Subcutaneous abdominal adipose tissue (tissue), 5 donors: ENCODE measurements at regions not wholly inside any gene's neighbourhood (a gene's known extent, or its start where the extent isn't known, plus 50 kb on each side); places are given as distances from the start of the nearest gene placed in this dataset.

Experiments
- H3K27ac ChIP-seq: one replicate; pipeline ENCODE4 v1.7.0; 2013; ENCODE audit warnings: low read depth, mild to moderate bottlenecking, inconsistent platforms, low read length, moderate library complexity
- H3K27me3 ChIP-seq, 5 donors: one replicate each; pipeline ENCODE4 v1.7.0; 2013; ENCODE audit warnings: low read length in 5 of 5, inconsistent platforms in 1 of 5; ENCODE audit not compliant: control insufficient read depth in 5 of 5, insufficient read depth in 4 of 5
- H3K36me3 ChIP-seq, 5 donors: one replicate each; pipeline ENCODE4 v1.7.0; 2013; ENCODE audit warnings: low read length in 5 of 5; ENCODE audit not compliant: control insufficient read depth in 5 of 5, insufficient read depth in 5 of 5
- H3K4me1 ChIP-seq, 5 donors: one replicate each; pipeline ENCODE4 v1.7.0; 2013; ENCODE audit warnings: low read length in 5 of 5, mild to moderate bottlenecking in 3 of 5, moderate library complexity in 1 of 5; ENCODE audit not compliant: control insufficient read depth in 5 of 5, insufficient read depth in 5 of 5
- H3K4me3 ChIP-seq, 5 donors: one replicate each; pipeline ENCODE4 v1.7.0; 2013; ENCODE audit warnings: low read length in 5 of 5, low read depth in 1 of 5
- H3K9ac ChIP-seq, 5 donors: one replicate each; pipeline ENCODE4 v1.7.0; 2013; ENCODE audit warnings: low read length in 5 of 5, mild to moderate bottlenecking in 4 of 5, moderate library complexity in 3 of 5
- H3K9me3 ChIP-seq, 5 donors: one replicate each; pipeline ENCODE4 v1.7.0; 2013; ENCODE audit warnings: low read length in 5 of 5; ENCODE audit not compliant: control insufficient read depth in 5 of 5
- donor health status: healthy.
- donor health status: healthy.
- donor health status: healthy.
- donor health status: healthy.
- donor health status: healthy.

- Histone ChIP-seq H3K36me3 (no peaks in the 10 kb centered on the region), H3K27me3 (peaks cover 2 to 16% (median 12%) of the 10 kb centered on the region in 5 donors), H3K9me3 (no peaks in the 10 kb centered on the region), H3K27ac (no peak overlapping the region), H3K4me3 (no peak overlapping the region), H3K9ac (no peak overlapping the region), H3K4me1 (no peaks in the 10 kb centered on the region)
Observed at GRCh38 chr19:32253683-32254508, 91.5 kb upstream of the ZNF507 start.

- Histone ChIP-seq H3K4me3 (no peak overlapping the region), H3K9me3 (no peaks in the 10 kb centered on the region), H3K4me1 (no peaks in the 10 kb centered on the region), H3K27ac (no peak overlapping the region), H3K27me3 (peaks cover 0 to 16% (median 12%) of the 10 kb centered on the region in 5 donors), H3K36me3 (no peaks in the 10 kb centered on the region), H3K9ac (no peak overlapping the region)
Observed at GRCh38 chr19:32254509-32254890, 90.9 kb upstream of the ZNF507 start.

- H3K27ac ChIP-seq = no peak overlapping the region
- H3K36me3 ChIP-seq = no peaks in the 10 kb centered on the region
- no peak overlapping the region for H3K4me3 ChIP-seq
- H3K27me3 ChIP-seq = peaks cover 0 to 16% (median 12%) of the 10 kb centered on the region in 5 donors
- H3K9me3 ChIP-seq = no peaks in the 10 kb centered on the region
- no peaks in the 10 kb centered on the region for H3K4me1 ChIP-seq
- no peak overlapping the region for H3K9ac ChIP-seq
Observed at GRCh38 chr19:32255536-32256295, 89.7 kb upstream of the ZNF507 start.

- Histone ChIP-seq H3K27me3 (peaks cover 0 to 16% (median 12%) of the 10 kb centered on the region in 5 donors), H3K9ac (no peak overlapping the region), H3K9me3 (no peaks in the 10 kb centered on the region), H3K27ac (no peak overlapping the region), H3K4me1 (no peaks in the 10 kb centered on the region), H3K36me3 (no peaks in the 10 kb centered on the region), H3K4me3 (no peak overlapping the region)
Observed at GRCh38 chr19:32256341-32256975, 89.0 kb upstream of the ZNF507 start.

- H3K9me3 ChIP-seq = no peaks in the 10 kb centered on the region
- H3K4me3 ChIP-seq = no peak overlapping the region
- H3K9ac ChIP-seq = no peak overlapping the region
- H3K27ac ChIP-seq = no peak overlapping the region
- H3K4me1 ChIP-seq = peaks cover 0 to 6% (median 0%) of the 10 kb centered on the region in 5 donors
- H3K27me3 ChIP-seq = peaks cover 0 to 16% (median 12%) of the 10 kb centered on the region in 5 donors
- H3K36me3 ChIP-seq = no peaks in the 10 kb centered on the region
Observed at GRCh38 chr19:32257326-32258073, 87.9 kb upstream of the ZNF507 start.

- no peak overlapping the region for H3K4me3 ChIP-seq
- H3K36me3 ChIP-seq = no peaks in the 10 kb centered on the region
- peaks cover 0 to 8% (median 0%) of the 10 kb centered on the region in 5 donors for H3K4me1 ChIP-seq
- H3K9ac ChIP-seq = no peak overlapping the region
- H3K27me3 ChIP-seq = peaks cover 0 to 16% (median 12%) of the 10 kb centered on the region in 5 donors
- no peak overlapping the region for H3K27ac ChIP-seq
- H3K9me3 ChIP-seq = no peaks in the 10 kb centered on the region
Observed at GRCh38 chr19:32258167-32258566, 87.2 kb upstream of the ZNF507 start.

- no peak overlapping the region for H3K27ac ChIP-seq
- no peaks in the 10 kb centered on the region for H3K27me3 ChIP-seq
- peaks cover 0 to 13% (median 2%) of the 10 kb centered on the region in 5 donors for H3K4me1 ChIP-seq
- no peak overlapping the region for H3K9ac ChIP-seq
- no peaks in the 10 kb centered on the region for H3K9me3 ChIP-seq
- H3K36me3 ChIP-seq = no peaks in the 10 kb centered on the region
- no peak overlapping the region for H3K4me3 ChIP-seq
Observed at GRCh38 chr19:32264568-32264967, 80.8 kb upstream of the ZNF507 start.

GRCh38 chr19:32265995-32266394, 79.4 kb upstream of the ZNF507 start:
- no peak overlapping the region for H3K4me3 ChIP-seq
- no peaks in the 10 kb centered on the region for H3K36me3 ChIP-seq
- H3K27me3 ChIP-seq = peaks cover 0 to 5% (median 3%) of the 10 kb centered on the region in 5 donors
- no peak overlapping the region for H3K27ac ChIP-seq
- no peaks in the 10 kb centered on the region for H3K9me3 ChIP-seq
- no peak overlapping the region for H3K9ac ChIP-seq
- peaks cover 0 to 13% (median 2%) of the 10 kb centered on the region in 5 donors for H3K4me1 ChIP-seq

- no peaks in the 10 kb centered on the region for H3K36me3 ChIP-seq
- no peak overlapping the region for H3K4me3 ChIP-seq
- H3K4me1 ChIP-seq = peaks cover 0 to 13% (median 2%) of the 10 kb centered on the region in 5 donors
- peaks cover 0 to 6% (median 5%) of the 10 kb centered on the region in 5 donors for H3K27me3 ChIP-seq
- H3K27ac ChIP-seq = no peak overlapping the region
- H3K9me3 ChIP-seq = no peaks in the 10 kb centered on the region
- no peak overlapping the region for H3K9ac ChIP-seq
Observed at GRCh38 chr19:32266460-32266859, 79.0 kb upstream of the ZNF507 start.
